Glomerular visceral epithelial cell (primary cell): ENCODE measurements at regions not wholly inside any gene's neighbourhood (a gene's known extent, or its start where the extent isn't known, plus 50 kb on each side); places are given as distances from the start of the nearest gene placed in this dataset.

Source experiments
- DNase-seq: peaks from one replicate; pipeline ENCODE4 v3.0.0-alpha.2; 2016; ENCODE audit errors: extremely low spot score

DNA sequence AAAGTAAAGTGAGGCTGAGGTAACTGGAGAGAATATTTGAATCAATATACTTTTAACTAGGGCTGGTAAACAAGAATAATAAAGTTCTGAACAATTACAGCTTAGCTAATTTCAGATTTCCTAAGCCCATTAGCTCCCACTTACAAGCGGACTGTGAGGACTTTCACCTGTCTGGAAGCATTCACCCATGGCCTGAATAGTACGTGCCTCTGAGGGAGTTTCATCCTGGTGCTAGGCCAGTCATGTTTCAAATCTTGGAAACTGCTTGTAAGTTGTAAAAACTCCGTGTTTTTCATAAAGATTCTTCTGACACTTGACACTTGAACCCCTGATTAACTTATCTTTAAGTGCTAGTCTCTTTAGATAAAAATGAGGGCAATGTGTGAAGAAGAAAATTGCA lies 975.2 kb upstream of the GHITM start:
- no peak for DNase-seq

GRCh38 chr10:83165265-83165664 lies 974.0 kb upstream of the GHITM start:
- DNase-seq, result no peak

DNA sequence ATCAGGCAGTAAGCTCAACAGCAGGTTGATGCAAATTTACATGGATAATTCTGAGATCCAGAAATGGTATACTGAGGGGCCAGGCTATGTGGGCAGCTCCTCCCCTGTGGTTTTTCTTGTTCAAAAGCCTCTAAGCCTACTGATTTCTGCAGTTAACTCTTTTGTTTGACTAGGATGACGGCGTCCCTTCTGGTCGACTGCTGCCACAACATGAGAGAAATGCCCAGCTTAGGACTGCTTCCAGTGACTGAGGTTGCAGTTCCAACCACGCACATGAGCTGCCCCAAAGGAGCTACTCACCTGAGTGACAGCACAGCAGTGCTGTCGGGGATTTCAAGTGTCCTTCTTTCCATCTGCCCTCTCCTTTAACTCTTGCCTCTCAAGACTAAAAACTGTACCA lies 973.0 kb upstream of the GHITM start:
- no peak for DNase-seq

DNA sequence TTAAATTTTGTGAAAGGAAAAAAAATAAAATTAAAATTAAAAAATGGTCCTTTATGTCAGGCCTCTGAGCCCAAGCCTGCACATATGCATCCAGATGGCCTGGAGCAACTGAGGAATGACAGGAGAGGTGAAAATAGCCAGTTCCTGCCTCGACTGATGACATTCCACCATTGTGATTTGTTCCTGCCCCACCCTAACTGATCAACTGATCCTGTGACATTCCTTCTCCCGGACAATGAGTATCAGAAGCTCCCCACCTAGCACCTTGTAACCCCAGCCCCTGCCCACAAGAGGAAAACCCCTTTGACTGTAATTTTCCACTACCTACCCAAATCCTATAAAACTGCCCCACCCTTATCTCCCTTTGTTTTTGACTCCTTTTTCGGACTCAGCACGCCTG lies 972.2 kb upstream of the GHITM start:
- DNase-seq, result no peak

DNA sequence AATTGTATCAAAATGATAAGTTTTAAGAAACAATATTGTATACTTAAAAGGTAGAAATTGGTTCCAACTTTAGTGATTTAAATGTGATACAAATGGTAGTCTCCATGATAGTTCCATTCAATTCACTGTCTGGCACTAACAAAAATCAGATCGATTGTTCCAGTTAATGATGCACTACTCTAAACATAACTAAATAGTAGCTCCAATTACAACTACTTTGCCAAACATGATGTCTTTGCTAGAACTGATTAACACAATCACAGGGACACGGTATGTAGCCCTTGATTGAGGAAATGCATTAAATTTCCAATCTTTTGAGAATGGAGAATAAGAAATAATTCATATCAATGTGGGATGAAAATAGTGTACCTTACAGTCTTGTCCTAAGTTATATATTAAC lies 962.4 kb upstream of the GHITM start:
- DNase-seq, result no peak

GRCh38 chr10:83178526-83178925 lies 960.8 kb upstream of the GHITM start:
- DNase-seq, result no peak

GRCh38 chr10:83179371-83179770 lies 959.9 kb upstream of the GHITM start:
- no peak for DNase-seq

DNA sequence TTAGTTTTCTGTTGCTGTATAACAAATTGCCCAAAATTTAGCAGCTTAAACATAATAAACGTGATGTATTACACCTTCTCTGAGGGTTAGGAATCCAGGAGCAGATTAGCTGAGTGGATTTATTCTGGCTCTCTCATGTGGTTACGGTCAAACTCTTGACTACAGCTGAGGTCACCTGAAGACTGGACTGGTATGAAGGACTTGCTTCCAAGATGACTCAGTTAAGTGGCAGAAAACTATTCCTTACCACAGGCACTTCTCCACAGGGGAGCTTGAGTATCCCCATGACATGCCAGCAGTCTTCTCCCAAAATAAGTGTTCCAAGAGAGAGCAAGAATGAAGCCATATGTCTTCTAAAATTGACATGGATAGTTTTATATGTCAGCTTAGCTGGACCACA lies 957.2 kb upstream of the GHITM start:
- DNase-seq, result no peak

DNA sequence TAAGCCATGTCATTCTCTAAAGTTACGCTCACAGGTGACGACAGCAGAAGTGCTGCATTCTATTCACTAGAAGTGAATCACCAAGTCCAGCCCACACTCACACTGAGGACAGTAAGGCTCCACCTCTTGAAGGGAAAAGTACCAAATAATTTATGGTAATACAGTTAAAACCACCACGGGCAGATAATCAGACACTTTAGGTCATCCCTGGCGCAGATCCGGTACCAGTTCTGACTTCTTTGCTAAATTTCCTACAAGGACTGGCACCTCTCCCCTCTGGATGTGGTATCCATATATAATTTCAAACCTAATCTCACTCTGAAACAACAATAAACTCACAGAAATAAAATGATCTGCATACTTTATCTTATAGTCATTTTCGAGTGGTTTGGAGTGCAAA lies 954.7 kb upstream of the GHITM start:
- no peak for DNase-seq

DNA sequence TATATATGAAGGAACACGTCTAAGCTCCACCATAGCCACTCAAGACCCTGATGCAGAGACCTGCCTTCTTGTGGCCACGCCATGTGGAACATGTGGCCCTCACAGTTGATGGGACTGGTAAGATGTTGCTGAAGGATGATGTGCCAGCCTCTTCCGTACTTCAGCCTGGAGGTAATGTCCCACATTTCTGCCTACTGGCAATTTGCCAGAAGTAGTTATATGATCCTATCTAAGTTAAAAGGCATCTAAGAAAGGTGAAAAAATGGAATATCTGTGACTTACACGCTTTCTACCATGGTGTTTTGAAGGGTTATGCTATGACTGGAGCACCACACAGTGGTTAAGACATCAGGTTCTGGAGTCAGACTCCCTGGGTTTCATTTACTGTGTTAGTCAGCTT lies 948.7 kb upstream of the GHITM start:
- DNase-seq, result no peak

GRCh38 chr10:83193026-83193425 lies 946.3 kb upstream of the GHITM start:
- DNase-seq, result no peak

DNA sequence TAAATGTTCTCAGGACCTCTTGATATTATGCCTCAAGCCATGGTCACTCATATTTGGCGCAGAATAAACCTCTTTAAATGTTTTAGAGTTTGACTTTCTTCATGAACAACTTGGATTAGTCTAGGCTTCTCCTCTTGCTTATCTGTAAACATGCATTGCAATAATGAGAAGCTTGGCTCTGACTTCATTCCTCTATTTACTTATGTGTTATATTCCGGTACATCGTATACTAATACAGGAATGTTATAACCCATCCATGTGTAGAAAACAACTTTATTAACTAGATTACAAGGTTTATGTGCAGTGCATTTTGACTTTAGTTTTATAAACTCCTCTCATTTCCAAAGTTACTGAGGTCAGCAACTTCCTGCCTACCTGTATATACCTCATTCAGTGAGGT lies 944.3 kb upstream of the GHITM start:
- DNase-seq, result no peak

DNA sequence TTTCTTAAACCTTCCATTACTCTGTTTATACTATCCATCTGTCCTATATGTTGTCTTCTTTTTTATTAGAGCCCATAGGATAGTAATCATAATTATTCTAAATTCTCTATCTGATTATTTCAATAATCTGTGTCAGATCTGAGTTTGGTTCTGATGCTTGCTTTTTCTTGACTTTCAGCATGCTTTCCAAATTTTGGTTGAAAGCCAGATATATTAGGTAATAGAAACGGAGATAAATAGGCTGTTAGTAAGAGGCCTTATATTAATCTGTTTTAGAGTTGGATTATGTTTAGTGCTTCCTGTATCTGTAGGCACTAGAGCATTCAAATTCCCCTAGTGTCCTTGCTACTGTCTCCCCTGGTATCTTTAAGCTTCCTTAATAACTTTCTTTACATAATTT lies 939.9 kb upstream of the GHITM start:
- no peak for DNase-seq

DNA sequence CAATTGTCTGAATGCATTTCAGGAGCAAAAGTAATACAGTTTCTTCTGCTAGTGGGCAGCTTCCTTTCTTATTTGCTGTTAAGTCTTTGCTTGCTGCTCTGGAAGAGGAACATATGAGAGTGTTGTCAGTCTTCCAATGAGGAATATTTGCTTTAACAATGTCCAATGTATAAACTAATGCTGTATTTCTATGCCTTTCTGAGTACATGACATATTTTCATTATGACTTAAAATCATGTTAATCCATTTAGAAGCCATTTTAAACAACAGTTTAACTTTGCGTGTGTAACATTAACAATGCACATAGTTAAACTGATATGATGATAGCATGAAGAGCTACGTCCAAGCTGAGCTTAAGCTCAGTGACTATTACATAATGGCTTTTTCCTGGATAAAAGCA lies 933.4 kb upstream of the GHITM start:
- DNase-seq, result no peak

GRCh38 chr10:83212632-83213334 lies 926.5 kb upstream of the GHITM start:
- DNase-seq, result no peak

GRCh38 chr10:83214136-83214535 lies 925.2 kb upstream of the GHITM start:
- DNase-seq, result no peak

- no peak for DNase-seq
Observed at GRCh38 chr10:83218205-83218604, 921.1 kb upstream of the GHITM start.

DNA sequence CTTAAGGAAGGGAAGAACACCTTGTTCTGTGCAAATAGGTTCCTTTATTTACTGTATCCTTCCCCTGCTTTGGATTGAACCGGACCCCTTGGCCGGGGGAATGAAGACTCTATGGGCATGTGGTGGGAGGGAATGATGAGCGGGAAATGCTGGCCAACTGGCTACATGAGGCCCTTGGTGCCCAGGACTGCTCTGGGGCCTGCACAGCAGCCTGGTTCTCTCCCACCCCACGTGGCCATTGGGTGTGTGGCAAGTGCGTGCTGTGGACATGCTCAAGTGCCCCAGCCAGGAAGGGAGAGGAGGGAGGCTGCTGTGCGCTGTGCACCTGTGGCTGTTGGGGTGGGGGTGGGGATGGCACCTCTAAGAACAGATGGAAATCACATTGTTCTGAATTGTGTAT lies 917.0 kb upstream of the GHITM start:
- no peak for DNase-seq

DNA sequence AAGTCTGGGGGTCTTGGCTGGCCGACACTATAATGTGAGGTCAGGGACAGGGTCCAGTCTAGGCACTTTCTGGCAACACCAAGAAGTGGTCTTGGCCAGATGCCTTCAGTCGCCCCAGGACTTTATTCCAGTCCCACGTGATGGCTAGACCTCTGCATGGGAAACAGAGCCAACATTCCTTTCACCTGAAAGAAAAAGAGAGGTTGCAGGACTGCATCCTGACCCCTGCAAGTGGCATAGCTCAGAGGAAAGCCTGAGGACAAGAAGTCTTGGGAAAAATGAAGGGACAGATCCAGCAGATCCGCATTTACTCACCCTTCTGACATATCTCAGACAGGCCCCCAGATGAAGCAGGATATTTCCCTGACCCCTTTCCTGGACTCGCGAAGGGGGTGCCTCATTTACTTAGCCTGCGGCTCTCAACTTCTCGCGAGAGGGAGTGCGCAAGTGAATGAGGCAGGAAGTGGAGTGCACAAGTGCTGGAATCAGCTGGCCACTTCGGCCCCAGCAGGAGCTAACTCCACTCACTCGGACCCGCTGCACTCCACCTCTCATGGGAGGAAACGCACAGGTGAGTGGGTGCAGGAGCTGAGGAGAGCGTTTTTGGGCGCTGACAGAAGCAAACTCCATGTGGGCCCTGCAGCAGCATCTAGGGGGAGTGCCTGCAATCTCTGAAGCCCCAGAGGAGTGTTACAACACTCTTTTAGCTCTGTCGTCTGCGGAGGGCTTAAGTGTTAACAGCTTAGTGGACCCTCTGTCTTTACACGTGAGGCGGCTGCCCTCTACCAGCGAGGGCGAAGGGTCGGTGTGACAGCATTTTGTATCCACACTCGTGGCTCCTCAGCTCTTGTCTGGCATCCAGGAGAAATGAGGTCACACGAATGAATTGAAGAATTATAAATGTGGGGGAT lies 916.2 kb upstream of the GHITM start:
- no peak for DNase-seq

DNA sequence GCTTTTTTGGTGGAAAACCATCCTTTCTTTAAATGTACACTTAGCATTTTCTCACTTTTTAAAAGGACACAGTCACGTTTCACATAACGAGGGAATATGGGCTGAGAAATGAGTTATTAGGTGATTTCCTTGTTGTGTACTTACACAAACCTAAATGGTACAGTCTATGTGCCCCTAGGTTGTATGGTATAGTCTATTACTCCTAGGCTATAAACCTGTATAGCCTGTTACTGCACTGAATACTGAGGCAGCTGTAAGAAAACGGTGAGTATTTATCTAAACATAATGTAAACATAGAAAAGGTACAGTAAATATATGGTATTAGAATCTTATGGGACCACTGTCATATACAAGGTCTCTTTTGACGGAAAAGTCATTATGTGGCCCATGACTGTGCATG lies 913.5 kb upstream of the GHITM start:
- no peak for DNase-seq

DNA sequence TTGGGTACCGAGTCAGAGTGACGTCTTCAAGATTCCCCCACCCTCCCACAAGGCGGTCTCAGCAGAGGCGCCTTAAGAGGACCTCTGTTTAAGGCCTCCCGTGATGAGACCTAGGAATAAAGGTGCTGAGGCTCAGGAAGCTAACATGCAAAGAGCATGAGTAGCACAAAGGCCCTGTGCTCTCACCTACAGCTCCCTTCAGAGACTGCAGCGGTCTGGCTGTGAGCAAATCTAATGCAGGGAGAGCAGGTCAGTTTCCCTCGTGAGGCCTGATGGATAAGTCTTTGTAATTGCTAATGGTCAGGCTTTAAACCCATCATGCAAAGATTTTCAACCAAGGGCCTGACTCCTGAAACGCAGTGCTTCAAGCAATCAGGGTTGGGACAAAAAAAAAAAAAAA lies 909.3 kb upstream of the GHITM start:
- DNase-seq, result no peak

GRCh38 chr10:83233691-83234090 lies 905.6 kb upstream of the GHITM start:
- DNase-seq, result no peak

- no peak for DNase-seq
Observed at GRCh38 chr10:83248106-83248631, 891.1 kb upstream of the GHITM start.
